ENCODE measurements at regions not wholly inside any gene's neighbourhood (a gene's known extent, or its start where the extent isn't known, plus 50 kb on each side); places are given as distances from the start of the nearest gene placed in this dataset.

GRCh38 chrX:69222103-69223090, 57.1 kb upstream of the PJA1 start:
- no peak overlapping the region for H3K9ac ChIP-seq (ENCODE audit: low read depth in 1 of 3, low read length in 3 of 3)

GRCh38 chrX:69221239-69222102, 56.2 kb upstream of the PJA1 start:
- no peaks in the 10 kb centered on the region for H3K9me3 ChIP-seq (ENCODE audit: control insufficient read depth in 3 of 3, low read length in 3 of 3)
- no peak overlapping the region for H3K27ac ChIP-seq (ENCODE audit: low read depth, low read length)
- H3K9ac ChIP-seq (ENCODE audit: low read depth in 1 of 3, low read length in 3 of 3), result no peak overlapping the region
- H3K4me1 ChIP-seq (ENCODE audit: control insufficient read depth in 3 of 3, insufficient read depth in 3 of 3, low read length in 3 of 3), result peaks cover 0 to 2% (median 0%) of the 10 kb centered on the region in 3 donors
- no peak overlapping the region for H3K4me3 ChIP-seq (ENCODE audit: low read length in 3 of 3)
- peaks cover 0 to 18% (median 0%) of the 10 kb centered on the region in 3 donors for H3K27me3 ChIP-seq (ENCODE audit: control insufficient read depth in 3 of 3, insufficient read depth in 3 of 3, low read length in 3 of 3)
- no peaks in the 10 kb centered on the region for H3K36me3 ChIP-seq (ENCODE audit: control insufficient read depth in 3 of 3, insufficient read depth in 3 of 3, low read length in 3 of 3)

More at GRCh38 chrX:69222103-69223090, 57.1 kb upstream of the PJA1 start:
- Histone ChIP-seq H3K36me3 (ENCODE audit: control insufficient read depth in 3 of 3, insufficient read depth in 3 of 3, low read length in 3 of 3) (no peaks in the 10 kb centered on the region), H3K27me3 (ENCODE audit: control insufficient read depth in 3 of 3, insufficient read depth in 3 of 3, low read length in 3 of 3) (peaks cover 0 to 13% (median 0%) of the 10 kb centered on the region in 3 donors), H3K9me3 (ENCODE audit: control insufficient read depth in 3 of 3, low read length in 3 of 3) (no peaks in the 10 kb centered on the region), H3K27ac (ENCODE audit: low read depth, low read length) (no peak overlapping the region), H3K4me3 (ENCODE audit: low read length in 3 of 3) (no peak overlapping the region), H3K4me1 (ENCODE audit: control insufficient read depth in 3 of 3, insufficient read depth in 3 of 3, low read length in 3 of 3) (peaks cover 0 to 2% (median 0%) of the 10 kb centered on the region in 3 donors)

GRCh38 chrX:69218407-69218997, 53.2 kb upstream of the PJA1 start:
- no peak overlapping the region for H3K27ac ChIP-seq (ENCODE audit: low read depth, low read length)
- H3K27me3 ChIP-seq (ENCODE audit: control insufficient read depth in 3 of 3, insufficient read depth in 3 of 3, low read length in 3 of 3), result peaks cover 0 to 15% (median 0%) of the 10 kb centered on the region in 3 donors
- H3K36me3 ChIP-seq (ENCODE audit: control insufficient read depth in 3 of 3, insufficient read depth in 3 of 3, low read length in 3 of 3), result no peaks in the 10 kb centered on the region

GRCh38 chrX:69216911-69217310, 51.7 kb upstream of the PJA1 start:
- Histone ChIP-seq H3K4me1 (ENCODE audit: control insufficient read depth in 3 of 3, insufficient read depth in 3 of 3, low read length in 3 of 3) (peaks cover 0 to under 1% (median 0%) of the 10 kb centered on the region in 3 donors), H3K9me3 (ENCODE audit: control insufficient read depth in 3 of 3, low read length in 3 of 3) (no peaks in the 10 kb centered on the region), H3K9ac (ENCODE audit: low read depth in 1 of 3, low read length in 3 of 3) (no peak overlapping the region), H3K4me3 (ENCODE audit: low read length in 3 of 3) (no peak overlapping the region), H3K36me3 (ENCODE audit: control insufficient read depth in 3 of 3, insufficient read depth in 3 of 3, low read length in 3 of 3) (no peaks in the 10 kb centered on the region), H3K27ac (ENCODE audit: low read depth, low read length) (no peak overlapping the region), H3K27me3 (ENCODE audit: control insufficient read depth in 3 of 3, insufficient read depth in 3 of 3, low read length in 3 of 3) (peaks cover 0 to 5% (median 0%) of the 10 kb centered on the region in 3 donors)

More at GRCh38 chrX:69218407-69218997, 53.2 kb upstream of the PJA1 start:
- Histone ChIP-seq H3K9me3 (ENCODE audit: control insufficient read depth in 3 of 3, low read length in 3 of 3) (no peaks in the 10 kb centered on the region), H3K4me3 (ENCODE audit: low read length in 3 of 3) (no peak overlapping the region), H3K9ac (ENCODE audit: low read depth in 1 of 3, low read length in 3 of 3) (no peak overlapping the region), H3K4me1 (ENCODE audit: control insufficient read depth in 3 of 3, insufficient read depth in 3 of 3, low read length in 3 of 3) (peaks cover 0 to 2% (median 0%) of the 10 kb centered on the region in 3 donors)

GRCh38 chrX:69216446-69216845, 51.2 kb upstream of the PJA1 start:
- Histone ChIP-seq H3K36me3 (ENCODE audit: control insufficient read depth in 3 of 3, insufficient read depth in 3 of 3, low read length in 3 of 3) (no peaks in the 10 kb centered on the region), H3K4me1 (ENCODE audit: control insufficient read depth in 3 of 3, insufficient read depth in 3 of 3, low read length in 3 of 3) (no peaks in the 10 kb centered on the region), H3K4me3 (ENCODE audit: low read length in 3 of 3) (no peak overlapping the region), H3K9ac (ENCODE audit: low read depth in 1 of 3, low read length in 3 of 3) (no peak overlapping the region), H3K9me3 (ENCODE audit: control insufficient read depth in 3 of 3, low read length in 3 of 3) (no peaks in the 10 kb centered on the region), H3K27ac (ENCODE audit: low read depth, low read length) (no peak overlapping the region), H3K27me3 (ENCODE audit: control insufficient read depth in 3 of 3, insufficient read depth in 3 of 3, low read length in 3 of 3) (peaks cover 0 to 5% (median 0%) of the 10 kb centered on the region in 3 donors)

GRCh38 chrX:69215161-69215875, 50.1 kb upstream of the PJA1 start:
- Histone ChIP-seq H3K36me3 (ENCODE audit: control insufficient read depth in 3 of 3, insufficient read depth in 3 of 3, low read length in 3 of 3) (no peaks in the 10 kb centered on the region), H3K9me3 (ENCODE audit: control insufficient read depth in 3 of 3, low read length in 3 of 3) (no peaks in the 10 kb centered on the region), H3K27me3 (ENCODE audit: control insufficient read depth in 3 of 3, insufficient read depth in 3 of 3, low read length in 3 of 3) (peaks cover 0 to 5% (median 0%) of the 10 kb centered on the region in 3 donors), H3K27ac (ENCODE audit: low read depth, low read length) (no peak overlapping the region), H3K4me3 (ENCODE audit: low read length in 3 of 3) (no peak overlapping the region), H3K9ac (ENCODE audit: low read depth in 1 of 3, low read length in 3 of 3) (no peak overlapping the region), H3K4me1 (ENCODE audit: control insufficient read depth in 3 of 3, insufficient read depth in 3 of 3, low read length in 3 of 3) (no peaks in the 10 kb centered on the region)
